Activated naive CD4-positive, alpha-beta T cell treated with anti-CD3 and anti-CD28 coated beads, Interleukin-2, amount 10 ng/mL, durations not matched to agents 7 days and 5 days (primary cell): ENCODE measurements at regions not wholly inside any gene's neighbourhood (a gene's known extent, or its start where the extent isn't known, plus 50 kb on each side); places are given as distances from the start of the nearest gene placed in this dataset.

ENCODE experiments used
- CTCF ChIA-PET: fragments of 350-600 bp; sonication (Branson Sonifier 250); formaldehyde crosslinking; loops from one replicate; lab custom pipeline; 2021; ENCODE audit warnings: antibody characterized with exemption; lab: Charles Lee
- DNase-seq: peaks from one replicate; pipeline ENCODE4 v3.0.0-alpha.2; 2020
- H3K27ac Mint-ChIP-seq: one replicate; pipeline ENCODE4 v1.8.0; 2021; ENCODE audit warnings: mild to moderate bottlenecking, moderate library complexity, mixed read lengths
- H3K27me3 Mint-ChIP-seq: one replicate; pipeline ENCODE4 v1.8.0; 2021; ENCODE audit warnings: mild to moderate bottlenecking, mixed read lengths
- H3K36me3 Mint-ChIP-seq: one replicate; pipeline ENCODE4 v1.8.0; 2021; ENCODE audit warnings: mixed read lengths
- H3K4me1 Mint-ChIP-seq: one replicate; pipeline ENCODE4 v1.8.0; 2021; ENCODE audit warnings: mixed read lengths
- H3K4me3 Mint-ChIP-seq: one replicate; pipeline ENCODE4 v1.8.0; 2021; ENCODE audit warnings: mild to moderate bottlenecking, moderate library complexity, mixed read lengths
- H3K9me3 Mint-ChIP-seq: one replicate; pipeline ENCODE4 v1.8.0; 2021; ENCODE audit warnings: mixed read lengths

DNA sequence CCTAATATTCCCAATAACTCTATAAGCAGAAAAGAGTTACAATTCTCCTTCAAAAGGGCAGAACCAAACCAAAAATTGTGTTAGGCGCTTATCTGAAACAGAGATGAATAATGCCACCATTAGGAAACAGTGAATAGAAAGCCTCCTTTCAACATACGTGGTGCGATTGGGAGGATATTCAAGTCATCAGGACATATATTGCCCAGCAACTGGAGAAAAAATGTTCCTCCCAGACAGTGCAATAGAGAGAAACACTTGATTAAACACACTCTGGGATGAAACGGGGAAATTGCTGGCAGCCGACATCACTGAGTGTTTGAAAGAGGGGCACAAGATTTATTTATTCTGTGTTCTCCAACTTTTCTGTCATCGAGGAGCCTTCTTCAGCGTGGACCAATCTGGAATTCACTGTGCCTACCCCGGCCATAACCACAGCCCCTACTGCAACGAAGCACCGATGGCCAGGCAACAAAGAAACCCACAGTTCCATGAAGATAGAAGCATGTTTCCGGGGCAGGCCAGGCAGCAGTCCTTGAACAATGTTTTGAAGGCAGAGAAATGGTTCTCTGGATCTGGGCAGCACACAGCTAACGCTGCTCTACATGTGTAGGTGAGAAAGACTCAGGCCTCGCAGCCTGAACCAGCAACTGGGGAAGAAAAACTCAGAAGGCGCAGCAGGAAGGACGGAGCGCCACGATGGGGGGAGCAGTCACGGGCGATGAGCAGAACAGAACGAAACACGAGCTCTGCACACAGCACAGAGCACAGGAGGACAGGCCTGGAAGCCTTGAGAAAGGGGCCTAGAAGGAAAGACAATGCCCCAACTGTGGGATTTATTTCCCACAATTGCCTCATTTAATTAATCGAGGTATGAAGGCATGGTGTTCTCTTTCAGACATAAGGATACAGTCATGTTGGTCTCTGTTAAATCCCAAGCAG is 234.2 kb upstream of the FOXQ1 start:
- DNase-seq, result no peak
- peaks cover 5% of the 10 kb centered on the region for H3K27me3 Mint-ChIP-seq
- H3K4me1 Mint-ChIP-seq, result no peaks in the 10 kb centered on the region
- H3K27ac Mint-ChIP-seq, result no peak overlapping the region
- no peaks in the 10 kb centered on the region for H3K36me3 Mint-ChIP-seq
- no peak overlapping the region for H3K4me3 Mint-ChIP-seq
- no peaks in the 10 kb centered on the region for H3K9me3 Mint-ChIP-seq
- CTCF ChIA-PET, result no interaction called here

DNA sequence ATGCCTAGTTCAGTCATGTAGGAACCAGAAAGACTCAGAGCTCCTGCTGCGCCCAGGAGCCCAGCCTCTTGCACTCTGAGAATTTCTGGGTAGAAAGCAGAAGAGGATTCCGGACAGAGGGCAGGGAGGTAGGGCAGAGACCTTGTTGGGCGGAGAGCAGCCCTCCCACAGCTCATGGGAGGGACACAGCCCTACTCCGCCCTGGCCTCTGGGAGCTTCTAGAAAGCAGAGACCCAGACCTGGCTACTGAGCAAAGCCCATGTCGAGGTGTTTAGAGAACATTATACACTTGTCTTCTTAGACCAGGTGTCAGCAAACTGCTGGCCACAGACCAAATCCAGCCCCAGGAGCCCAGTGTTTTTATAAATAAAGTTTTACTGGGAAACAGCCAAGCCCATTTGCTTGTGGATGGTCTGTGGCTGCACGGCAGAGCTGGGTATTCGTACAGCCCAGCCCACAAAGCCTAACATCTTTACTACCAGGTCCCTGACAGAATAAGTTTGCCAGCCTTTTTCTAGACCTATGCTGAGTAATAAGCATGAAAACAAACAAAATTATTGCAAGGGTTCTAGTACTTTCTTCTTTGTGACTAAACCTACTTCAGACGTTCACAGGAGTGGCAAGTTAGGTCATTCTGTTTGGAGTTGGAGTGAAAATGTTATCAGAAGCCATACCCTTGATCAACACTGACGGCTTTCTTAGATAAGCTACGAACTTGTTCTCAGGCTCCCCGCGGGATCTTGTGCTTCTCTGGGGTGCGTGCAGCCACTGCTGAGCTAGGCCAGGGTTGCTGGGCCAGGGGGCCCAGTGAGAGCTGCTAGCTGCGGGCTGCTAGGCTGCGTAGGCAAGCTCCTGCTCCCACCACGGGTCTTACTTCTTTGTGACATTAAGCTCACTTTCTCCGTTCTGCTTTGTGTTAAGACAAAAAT is 235.1 kb upstream of the FOXQ1 start:
- CTCF ChIA-PET, result no interaction called here
- H3K27ac Mint-ChIP-seq, result no peak overlapping the region
- H3K27me3 Mint-ChIP-seq, result peaks cover 5% of the 10 kb centered on the region
- H3K4me1 Mint-ChIP-seq, result no peaks in the 10 kb centered on the region
- H3K36me3 Mint-ChIP-seq, result no peaks in the 10 kb centered on the region
- no peaks in the 10 kb centered on the region for H3K9me3 Mint-ChIP-seq
- no peak for DNase-seq
- no peak overlapping the region for H3K4me3 Mint-ChIP-seq

DNA sequence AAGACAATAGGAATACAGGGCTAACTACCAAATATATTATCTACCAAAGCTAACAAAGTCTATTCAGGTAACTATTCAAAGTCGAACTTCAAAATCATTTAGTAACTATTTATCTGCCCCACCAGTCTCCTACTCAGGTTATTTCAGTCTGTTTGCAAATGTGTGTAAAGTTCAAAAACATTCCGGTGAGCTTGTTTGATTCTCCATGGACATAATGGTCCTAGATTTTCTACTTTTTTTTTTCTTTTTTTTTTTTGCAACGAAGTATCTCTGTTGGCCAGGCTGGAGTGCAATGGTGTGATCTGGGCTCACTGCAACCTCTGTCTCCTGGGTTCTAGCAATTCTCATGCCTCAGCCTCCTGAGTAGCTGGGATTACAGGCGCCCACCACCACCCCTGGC is 236.0 kb upstream of the FOXQ1 start:
- no peaks in the 10 kb centered on the region for H3K4me1 Mint-ChIP-seq
- CTCF ChIA-PET, result no interaction called here

DNA sequence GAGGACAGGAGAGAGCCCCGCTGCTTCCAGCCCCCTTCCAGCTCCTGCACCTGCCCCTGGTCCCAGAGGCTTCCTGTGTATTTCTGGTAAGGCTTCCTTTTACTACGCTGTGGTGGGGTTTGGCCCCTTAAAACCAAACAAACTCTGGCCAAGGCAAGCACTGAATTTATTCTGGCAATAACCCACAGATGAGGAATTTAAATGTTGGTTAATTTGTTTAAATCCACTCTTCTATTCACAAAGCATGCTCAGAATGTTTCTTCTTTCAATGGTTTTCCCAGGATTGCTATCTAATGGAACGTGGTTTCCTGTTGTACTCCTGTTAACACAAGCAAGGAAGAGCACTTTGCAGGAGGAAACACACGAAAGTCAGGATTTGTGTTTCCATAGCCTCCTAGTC is 236.5 kb upstream of the FOXQ1 start:
- CTCF ChIA-PET, result no interaction called here
- Mint-ChIP-seq H3K9me3 (no peaks in the 10 kb centered on the region), H3K4me3 (no peak overlapping the region), H3K4me1 (no peaks in the 10 kb centered on the region), H3K36me3 (no peaks in the 10 kb centered on the region), H3K27me3 (peaks cover 9% of the 10 kb centered on the region), H3K27ac (no peak overlapping the region)
- DNase-seq, result no peak

More for the DNA sequence above, 236.0 kb upstream of the FOXQ1 start:
- H3K4me3 Mint-ChIP-seq, result no peak overlapping the region
- no peaks in the 10 kb centered on the region for H3K36me3 Mint-ChIP-seq
- peaks cover 5% of the 10 kb centered on the region for H3K27me3 Mint-ChIP-seq
- H3K9me3 Mint-ChIP-seq, result no peaks in the 10 kb centered on the region
- no peak for DNase-seq
- H3K27ac Mint-ChIP-seq, result no peak overlapping the region

DNA sequence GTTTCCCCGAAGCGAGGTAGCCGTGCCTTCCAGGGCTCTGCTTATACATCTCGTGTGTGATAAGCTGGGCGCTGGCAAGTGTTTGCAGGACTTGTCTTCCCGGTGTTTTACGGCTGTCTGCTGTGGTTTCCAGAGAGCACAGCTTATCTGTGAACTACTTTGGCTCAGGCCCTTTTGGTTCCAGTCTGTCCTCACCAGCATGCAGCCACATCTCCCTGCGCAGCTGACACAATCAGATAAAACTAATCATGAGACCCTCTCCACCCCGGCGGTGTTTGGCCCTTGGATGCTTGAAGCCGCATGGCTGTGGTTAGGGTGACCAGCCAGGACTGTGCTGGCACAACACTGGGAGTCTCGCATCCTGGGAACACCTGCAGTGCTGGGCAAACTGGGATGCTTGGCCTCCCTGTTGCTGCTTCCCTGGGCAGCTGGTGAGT is 241.8 kb upstream of the FOXQ1 start:
- H3K4me3 Mint-ChIP-seq, result no peak overlapping the region
- CTCF ChIA-PET, result no interaction called here
- H3K36me3 Mint-ChIP-seq, result no peaks in the 10 kb centered on the region
- no peaks in the 10 kb centered on the region for H3K4me1 Mint-ChIP-seq
- no peak overlapping the region for H3K27ac Mint-ChIP-seq
- peaks cover 13% of the 10 kb centered on the region for H3K27me3 Mint-ChIP-seq
- no peak for DNase-seq
- H3K9me3 Mint-ChIP-seq, result no peaks in the 10 kb centered on the region

DNA sequence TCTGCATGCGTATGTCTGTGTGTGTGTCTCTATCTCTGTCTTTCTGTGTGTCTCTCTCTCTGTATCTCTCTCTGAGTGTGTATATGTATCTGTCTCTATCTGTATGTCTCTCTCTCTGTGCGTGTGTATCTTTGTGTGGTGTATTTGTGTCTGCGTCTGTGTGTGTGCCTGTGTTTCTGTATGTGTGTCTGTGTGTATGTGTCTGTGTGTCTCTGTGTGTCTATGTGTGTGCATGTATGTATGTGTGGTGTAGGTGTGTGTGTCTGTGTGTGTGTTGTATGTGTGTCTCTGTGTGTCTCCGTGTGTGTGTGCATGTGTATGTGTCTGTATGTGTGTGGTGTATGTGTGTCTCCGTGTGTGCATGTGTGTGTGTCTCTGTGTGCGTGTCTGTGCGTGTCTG is 243.0 kb upstream of the FOXQ1 start:
- H3K27me3 Mint-ChIP-seq, result peaks cover 13% of the 10 kb centered on the region
- CTCF ChIA-PET, result no interaction called here
- no peaks in the 10 kb centered on the region for H3K9me3 Mint-ChIP-seq
- H3K4me1 Mint-ChIP-seq, result no peaks in the 10 kb centered on the region
- no peak overlapping the region for H3K27ac Mint-ChIP-seq
- H3K4me3 Mint-ChIP-seq, result no peak overlapping the region
- no peaks in the 10 kb centered on the region for H3K36me3 Mint-ChIP-seq
- DNase-seq, result no peak

DNA sequence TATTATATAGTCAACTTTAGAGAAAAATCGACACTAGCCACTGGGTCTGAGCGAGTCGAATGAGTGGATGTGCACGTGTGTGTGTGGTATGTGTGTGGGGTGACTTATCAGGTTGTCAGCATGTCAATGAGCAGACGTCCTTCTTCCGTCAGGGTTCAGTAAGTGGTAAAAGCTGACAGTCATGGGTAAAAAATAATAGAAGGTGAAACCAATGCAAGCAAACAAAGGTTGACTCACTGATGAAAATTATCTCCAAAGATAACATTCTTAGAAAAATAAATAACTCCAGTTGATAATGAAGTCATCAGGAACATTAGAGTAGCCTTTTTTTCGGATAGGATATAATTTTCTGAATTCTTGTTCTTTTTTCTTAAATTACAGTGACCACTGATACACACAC is 243.8 kb upstream of the FOXQ1 start:
- CTCF ChIA-PET, result no interaction called here
- Mint-ChIP-seq H3K4me3 (no peak overlapping the region), H3K9me3 (no peaks in the 10 kb centered on the region), H3K27me3 (peaks cover 13% of the 10 kb centered on the region), H3K27ac (no peak overlapping the region), H3K36me3 (no peaks in the 10 kb centered on the region), H3K4me1 (no peaks in the 10 kb centered on the region)
- DNase-seq, result no peak

DNA sequence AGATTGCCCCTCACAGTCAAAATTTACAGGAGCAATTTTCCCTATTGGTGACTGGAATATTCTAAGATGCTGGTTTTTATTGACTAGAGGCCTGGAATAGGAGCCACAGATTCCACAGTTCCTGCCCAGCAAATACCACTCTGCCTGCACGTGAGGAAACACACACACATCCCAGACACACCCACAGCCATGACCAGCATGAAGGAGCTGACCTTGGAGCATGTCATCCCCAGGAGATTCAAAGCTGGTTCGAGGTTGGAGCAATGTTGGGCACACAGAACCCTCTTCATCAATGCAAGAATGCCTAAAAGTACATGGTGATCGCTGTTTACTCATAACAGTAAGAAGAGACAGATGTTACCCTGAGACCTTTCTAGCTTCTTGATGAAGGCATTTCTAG is 244.6 kb upstream of the FOXQ1 start:
- Mint-ChIP-seq H3K4me1 (no peaks in the 10 kb centered on the region), H3K27ac (no peak overlapping the region), H3K27me3 (peaks cover 13% of the 10 kb centered on the region), H3K4me3 (no peak overlapping the region), H3K9me3 (no peaks in the 10 kb centered on the region), H3K36me3 (no peaks in the 10 kb centered on the region)
- CTCF ChIA-PET, result no interaction called here
- DNase-seq, result no peak

DNA sequence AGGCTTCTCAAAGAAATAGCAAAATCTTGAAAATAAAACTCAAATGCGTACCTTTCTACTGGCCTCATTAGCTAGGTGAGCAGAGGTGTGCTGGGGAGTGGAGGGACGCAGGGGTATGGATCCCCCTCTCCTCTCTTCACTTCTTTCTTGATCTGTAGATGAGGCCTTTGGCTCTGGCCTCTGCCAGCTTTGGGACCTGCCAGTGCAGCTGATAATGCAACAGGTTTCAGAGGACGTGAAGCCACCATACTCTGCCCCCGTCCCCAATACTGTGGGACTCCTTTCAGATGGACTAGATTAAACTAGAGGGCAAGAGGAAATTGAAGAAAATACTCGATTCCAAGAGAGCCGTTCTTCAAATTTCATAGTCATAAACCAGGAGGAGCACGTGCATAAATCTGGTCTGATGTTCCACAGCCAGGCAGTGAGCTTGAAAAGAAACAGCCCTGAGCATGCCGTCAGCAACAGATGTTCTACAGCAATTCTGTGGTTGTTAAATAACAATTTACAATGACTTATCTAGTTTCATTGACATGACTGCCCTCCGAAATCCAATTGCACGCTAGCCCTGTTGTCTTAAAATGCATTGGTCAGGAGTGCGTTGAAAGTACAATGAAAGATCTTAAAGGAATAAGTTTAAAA is 245.3 kb upstream of the FOXQ1 start:
- no peak for DNase-seq
- Mint-ChIP-seq H3K27ac (no peak overlapping the region), H3K4me1 (no peaks in the 10 kb centered on the region), H3K27me3 (peaks cover 17% of the 10 kb centered on the region), H3K9me3 (no peaks in the 10 kb centered on the region), H3K36me3 (no peaks in the 10 kb centered on the region), H3K4me3 (no peak overlapping the region)
- CTCF ChIA-PET, result no interaction called here

DNA sequence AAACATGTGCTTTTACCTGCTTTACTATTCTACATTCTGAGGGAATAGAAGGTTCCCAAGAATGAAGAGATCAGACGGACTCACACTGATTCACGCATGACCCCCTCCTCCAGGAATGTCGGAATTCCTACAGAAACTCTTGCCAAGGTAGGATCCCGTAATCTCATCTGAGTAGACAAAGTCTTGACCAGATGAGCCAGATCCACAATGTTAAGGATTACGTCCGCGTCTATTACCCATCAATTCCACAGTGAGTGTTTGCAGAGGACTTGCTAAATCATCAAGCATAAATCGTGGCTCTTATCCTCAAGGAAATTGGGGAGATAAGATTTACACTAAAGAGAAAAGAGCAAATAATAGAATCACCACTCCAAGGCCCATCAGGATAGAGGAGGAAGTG is 245.9 kb upstream of the FOXQ1 start:
- no peak overlapping the region for H3K4me3 Mint-ChIP-seq
- H3K4me1 Mint-ChIP-seq, result no peaks in the 10 kb centered on the region
- CTCF ChIA-PET, result no interaction called here

DNA sequence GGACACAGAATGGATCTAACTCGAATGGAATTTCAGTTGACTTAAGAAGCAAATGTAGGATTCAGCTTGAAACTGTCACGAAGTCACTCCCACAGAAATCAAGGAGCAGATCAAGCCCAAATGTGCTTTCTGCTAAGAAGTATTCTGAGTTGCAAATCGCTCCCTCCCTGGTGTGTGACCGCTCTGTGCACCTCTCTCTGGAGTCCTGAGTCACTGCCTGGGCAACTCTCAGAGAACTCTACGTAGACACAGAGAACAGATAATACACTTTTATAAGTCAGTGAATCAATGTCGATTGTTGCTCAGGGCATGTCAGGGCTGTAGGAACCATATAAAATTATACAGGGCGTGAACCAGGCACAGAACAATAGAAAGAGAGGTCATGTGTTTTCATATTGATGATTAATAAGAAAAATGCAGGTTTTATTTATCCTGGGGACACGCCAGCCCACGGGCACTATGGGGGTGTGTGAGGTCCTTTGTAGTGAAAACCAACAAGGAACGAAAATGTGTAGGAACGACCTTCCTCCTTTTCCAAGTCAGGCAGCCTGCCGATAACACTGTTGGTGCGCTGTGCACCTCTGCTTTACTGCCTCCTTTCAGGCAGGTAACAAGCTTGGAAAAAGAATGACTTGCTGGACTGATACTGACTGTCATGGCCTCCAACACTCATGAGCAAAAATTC is 248.1 kb upstream of the FOXQ1 start:
- Mint-ChIP-seq H3K27ac (no peak overlapping the region), H3K4me3 (no peak overlapping the region), H3K36me3 (no peaks in the 10 kb centered on the region), H3K4me1 (no peaks in the 10 kb centered on the region), H3K9me3 (no peaks in the 10 kb centered on the region), H3K27me3 (peaks cover 8% of the 10 kb centered on the region)
- DNase-seq, result no peak
- CTCF ChIA-PET, result no interaction called here

More for the DNA sequence above, 245.9 kb upstream of the FOXQ1 start:
- no peaks in the 10 kb centered on the region for H3K9me3 Mint-ChIP-seq
- no peak overlapping the region for H3K27ac Mint-ChIP-seq
- DNase-seq, result no peak
- no peaks in the 10 kb centered on the region for H3K36me3 Mint-ChIP-seq
- H3K27me3 Mint-ChIP-seq, result peaks cover 17% of the 10 kb centered on the region

DNA sequence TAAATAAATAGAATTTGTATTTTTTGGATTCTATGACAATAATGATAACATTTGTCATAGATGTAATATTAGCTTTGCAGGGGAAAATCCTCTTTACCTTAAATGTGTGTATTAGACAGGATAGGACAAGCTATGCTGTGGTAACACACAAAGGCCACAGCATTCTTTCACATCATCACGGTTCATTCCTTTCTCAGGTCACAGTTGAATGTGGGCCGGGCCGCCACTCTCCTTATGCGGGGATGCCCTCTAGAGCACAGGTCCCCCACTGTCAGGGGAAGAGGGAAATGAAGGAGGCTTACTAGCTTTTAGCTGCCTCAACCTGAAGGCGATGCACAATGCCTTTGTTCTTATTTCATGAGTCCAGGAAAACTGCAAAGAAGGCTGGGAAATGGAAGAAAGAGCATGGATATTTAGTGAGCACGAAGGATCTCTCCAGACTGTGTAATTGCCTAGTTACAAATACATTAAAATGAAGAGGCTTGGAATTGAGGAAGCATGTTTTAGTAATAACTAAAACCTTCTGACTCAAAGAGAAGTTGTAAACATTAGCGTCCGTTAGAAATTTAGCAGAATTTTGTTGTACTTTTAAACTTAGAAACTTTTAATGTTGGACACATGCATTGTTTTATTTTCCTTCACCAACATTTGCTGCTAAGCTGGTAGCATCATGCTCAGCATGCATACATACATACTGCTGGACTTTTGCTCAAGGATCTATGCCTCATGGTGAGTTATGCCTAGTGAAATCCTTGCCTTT is 248.9 kb upstream of the FOXQ1 start:
- Mint-ChIP-seq H3K27me3 (peaks cover 8% of the 10 kb centered on the region), H3K9me3 (no peaks in the 10 kb centered on the region), H3K36me3 (no peaks in the 10 kb centered on the region), H3K4me3 (no peak overlapping the region), H3K27ac (no peak overlapping the region), H3K4me1 (no peaks in the 10 kb centered on the region)
- CTCF ChIA-PET, result no interaction called here
- DNase-seq, result no peak

DNA sequence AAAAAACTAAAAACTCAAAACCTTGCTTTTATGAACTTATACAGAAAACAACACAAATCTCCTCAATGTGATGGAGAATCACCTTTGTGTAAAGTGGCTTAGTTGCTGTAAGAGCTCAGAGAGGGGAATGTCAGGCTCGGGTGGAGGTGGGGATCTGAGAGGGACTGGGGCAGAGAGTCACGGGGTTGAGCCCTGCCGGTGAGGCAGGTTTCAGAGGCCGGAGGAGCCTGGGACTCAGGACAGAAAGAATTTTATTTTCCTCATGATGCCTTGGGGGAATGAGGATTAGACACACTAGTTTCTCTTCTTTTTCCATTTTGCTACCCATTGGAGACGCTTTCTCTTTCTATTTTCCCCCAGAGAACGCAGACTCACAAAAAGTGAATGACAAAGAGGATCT is 252.3 kb upstream of the FOXQ1 start:
- H3K27me3 Mint-ChIP-seq, result peaks cover 8% of the 10 kb centered on the region
- CTCF ChIA-PET, result no interaction called here
- DNase-seq, result no peak
- no peaks in the 10 kb centered on the region for H3K36me3 Mint-ChIP-seq
- H3K27ac Mint-ChIP-seq, result no peak overlapping the region
- no peaks in the 10 kb centered on the region for H3K4me1 Mint-ChIP-seq
- H3K4me3 Mint-ChIP-seq, result no peak overlapping the region
- no peaks in the 10 kb centered on the region for H3K9me3 Mint-ChIP-seq
